ENCODE measurements at regions not wholly inside any gene's neighbourhood (a gene's known extent, or its start where the extent isn't known, plus 50 kb on each side); places are given as distances from the start of the nearest gene placed in this dataset.

GRCh38 chr6:40244699-40245098 lies 310.4 kb upstream of the MOCS1 start:
- CTCF ChIA-PET, result no interaction called here
- Mint-ChIP-seq H3K36me3 (no peaks in the 10 kb centered on the region), H3K27ac (no peak overlapping the region), H3K9me3 (ENCODE audit: low read depth) (peaks cover 4% of the 10 kb centered on the region), H3K4me1 (no peaks in the 10 kb centered on the region), H3K27me3 (no peaks in the 10 kb centered on the region), H3K4me3 (no peak overlapping the region)
- ATAC-seq, result no peak
- no peak for DNase-seq

DNA sequence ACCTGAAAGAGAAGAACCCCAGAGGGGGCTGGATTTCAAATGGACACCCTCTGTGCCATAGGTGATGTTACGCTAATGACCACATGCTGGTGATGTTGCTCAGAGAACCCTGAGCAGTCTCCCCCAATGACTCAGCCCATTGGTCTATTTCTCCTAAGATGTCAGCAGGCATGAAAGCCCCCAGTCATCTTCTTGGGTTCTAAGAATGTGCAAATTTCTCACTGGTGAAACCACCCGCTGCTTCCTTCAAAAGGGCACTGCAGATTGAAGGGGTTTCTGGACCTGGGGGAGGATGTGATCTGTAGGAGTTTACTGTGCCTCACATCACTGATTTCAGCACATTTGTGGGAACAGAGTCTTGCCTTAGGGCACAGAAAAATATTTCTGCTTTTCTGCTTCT lies 298.4 kb upstream of the MOCS1 start:
- Mint-ChIP-seq H3K9me3 (ENCODE audit: low read depth) (no peaks in the 10 kb centered on the region), H3K36me3 (no peaks in the 10 kb centered on the region), H3K4me3 (no peak overlapping the region), H3K27ac (no peak overlapping the region), H3K27me3 (no peaks in the 10 kb centered on the region), H3K4me1 (no peaks in the 10 kb centered on the region)
- no peak for ATAC-seq
- DNase-seq, result no peak
- CTCF ChIA-PET, result no interaction called here

- no peak for ATAC-seq
- Mint-ChIP-seq H3K4me3 (no peak overlapping the region), H3K9me3 (ENCODE audit: low read depth) (no peaks in the 10 kb centered on the region), H3K27ac (no peak overlapping the region), H3K4me1 (no peaks in the 10 kb centered on the region), H3K36me3 (no peaks in the 10 kb centered on the region), H3K27me3 (no peaks in the 10 kb centered on the region)
- DNase-seq, result no peak
- CTCF ChIA-PET, result no interaction called here
Observed at GRCh38 chr6:40227735-40228134, 293.5 kb upstream of the MOCS1 start.

GRCh38 chr6:40222354-40222753 lies 288.1 kb upstream of the MOCS1 start:
- H3K4me3 Mint-ChIP-seq, result no peak overlapping the region
- peaks cover 2% of the 10 kb centered on the region for H3K27me3 Mint-ChIP-seq
- CTCF ChIA-PET, result no interaction called here
- H3K9me3 Mint-ChIP-seq (ENCODE audit: low read depth), result no peaks in the 10 kb centered on the region
- no peaks in the 10 kb centered on the region for H3K4me1 Mint-ChIP-seq
- ATAC-seq (no peak), DNase-seq (no peak)
- no peak overlapping the region for H3K27ac Mint-ChIP-seq
- no peaks in the 10 kb centered on the region for H3K36me3 Mint-ChIP-seq

GRCh38 chr6:40219799-40220198 lies 285.5 kb upstream of the MOCS1 start:
- CTCF ChIA-PET, result no interaction called here
- no peaks in the 10 kb centered on the region for H3K36me3 Mint-ChIP-seq
- no peak for DNase-seq
- H3K27ac Mint-ChIP-seq, result no peak overlapping the region
- H3K9me3 Mint-ChIP-seq (ENCODE audit: low read depth), result no peaks in the 10 kb centered on the region
- ATAC-seq, result no peak
- no peak overlapping the region for H3K4me3 Mint-ChIP-seq
- H3K27me3 Mint-ChIP-seq, result peaks cover 2% of the 10 kb centered on the region
- no peaks in the 10 kb centered on the region for H3K4me1 Mint-ChIP-seq

DNA sequence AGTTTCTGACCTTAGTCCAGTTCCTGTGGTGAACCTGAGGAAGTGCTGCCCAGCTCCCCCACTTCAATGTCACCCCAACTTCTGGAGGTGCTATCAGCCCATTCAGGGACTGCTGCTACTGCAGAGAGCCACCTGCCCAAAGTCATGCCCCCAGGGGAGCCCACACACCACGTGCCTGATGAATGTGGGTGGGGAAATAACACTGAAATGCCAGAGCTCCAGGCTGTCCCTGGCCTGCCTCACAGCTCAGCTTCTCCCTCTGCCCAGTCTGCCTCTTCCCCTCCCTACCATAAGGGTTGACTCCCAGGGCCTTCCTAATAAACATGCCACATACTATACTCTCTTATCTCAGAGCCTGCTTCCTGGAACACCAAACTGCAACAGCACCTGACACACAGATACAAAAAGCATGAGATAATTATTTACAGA lies 276.4 kb upstream of the MOCS1 start:
- CTCF ChIA-PET, result no interaction called here
- no peaks in the 10 kb centered on the region for H3K9me3 Mint-ChIP-seq (ENCODE audit: low read depth)
- DNase-seq (no peak), ATAC-seq (no peak)
- H3K36me3 Mint-ChIP-seq, result no peaks in the 10 kb centered on the region
- H3K27ac Mint-ChIP-seq, result no peak overlapping the region
- no peaks in the 10 kb centered on the region for H3K27me3 Mint-ChIP-seq
- no peaks in the 10 kb centered on the region for H3K4me1 Mint-ChIP-seq
- H3K4me3 Mint-ChIP-seq, result no peak overlapping the region

- H3K27me3 Mint-ChIP-seq, result no peaks in the 10 kb centered on the region
- no peaks in the 10 kb centered on the region for H3K4me1 Mint-ChIP-seq
- peaks cover 12% of the 10 kb centered on the region for H3K9me3 Mint-ChIP-seq (ENCODE audit: low read depth)
- ATAC-seq (no peak), DNase-seq (no peak)
- no peak overlapping the region for H3K27ac Mint-ChIP-seq
- CTCF ChIA-PET, result no interaction called here
- H3K36me3 Mint-ChIP-seq, result no peaks in the 10 kb centered on the region
- no peak overlapping the region for H3K4me3 Mint-ChIP-seq
Observed at GRCh38 chr6:40205801-40206200, 271.5 kb upstream of the MOCS1 start.

DNA sequence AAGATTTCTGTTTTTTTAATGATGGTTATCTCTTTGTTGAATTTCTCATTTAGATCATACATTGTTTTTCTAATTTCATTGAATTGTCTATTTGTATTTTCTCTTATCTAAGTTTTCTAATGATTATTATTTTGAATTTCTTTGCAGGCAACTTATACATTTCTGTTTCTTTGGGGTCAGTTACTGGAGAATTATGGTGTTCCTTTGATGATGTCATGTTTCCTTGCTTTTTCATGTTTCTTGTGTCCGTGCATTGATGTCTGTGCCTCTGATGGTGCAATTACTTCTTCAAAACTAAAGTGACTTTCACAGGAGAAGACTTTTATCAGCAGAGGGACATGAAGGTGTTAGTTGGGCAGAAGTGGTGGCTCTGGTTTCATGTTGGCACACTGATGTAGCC lies 270.7 kb upstream of the MOCS1 start:
- H3K27me3 Mint-ChIP-seq, result no peaks in the 10 kb centered on the region
- CTCF ChIA-PET, result no interaction called here
- H3K4me3 Mint-ChIP-seq, result no peak overlapping the region
- H3K36me3 Mint-ChIP-seq, result no peaks in the 10 kb centered on the region
- H3K9me3 Mint-ChIP-seq (ENCODE audit: low read depth), result peaks cover 12% of the 10 kb centered on the region
- ATAC-seq, result no peak
- no peaks in the 10 kb centered on the region for H3K4me1 Mint-ChIP-seq
- no peak overlapping the region for H3K27ac Mint-ChIP-seq
- DNase-seq, result no peak

GRCh38 chr6:40197371-40197770 lies 263.1 kb upstream of the MOCS1 start:
- ATAC-seq (no peak), DNase-seq (no peak)
- CTCF ChIA-PET, result no interaction called here
- no peaks in the 10 kb centered on the region for H3K27me3 Mint-ChIP-seq
- H3K4me3 Mint-ChIP-seq, result no peak overlapping the region
- H3K4me1 Mint-ChIP-seq, result no peaks in the 10 kb centered on the region
- no peaks in the 10 kb centered on the region for H3K36me3 Mint-ChIP-seq
- peaks cover 3% of the 10 kb centered on the region for H3K9me3 Mint-ChIP-seq (ENCODE audit: low read depth)
- H3K27ac Mint-ChIP-seq, result no peak overlapping the region

DNA sequence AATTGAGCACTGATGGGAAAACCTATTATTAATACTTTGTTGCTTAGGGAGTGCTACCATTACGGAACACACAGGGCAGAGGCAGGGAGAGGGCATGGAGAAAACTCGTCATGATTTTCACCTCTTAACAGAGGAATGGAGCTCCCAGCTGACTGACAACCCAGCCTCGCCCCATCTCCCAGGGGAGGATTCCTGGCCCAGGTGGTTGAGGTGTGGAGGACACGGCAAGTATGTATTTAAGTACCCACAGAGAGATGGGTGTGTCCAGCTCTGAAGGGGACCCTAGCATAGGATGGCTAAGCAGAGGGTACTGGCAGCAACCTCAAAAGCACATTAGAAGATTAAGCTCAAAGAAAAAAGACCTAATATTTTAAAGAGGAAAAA lies 261.9 kb upstream of the MOCS1 start:
- H3K9me3 Mint-ChIP-seq (ENCODE audit: low read depth), result no peaks in the 10 kb centered on the region
- H3K36me3 Mint-ChIP-seq, result no peaks in the 10 kb centered on the region
- CTCF ChIA-PET, result no interaction called here
- H3K4me3 Mint-ChIP-seq, result no peak overlapping the region
- no peaks in the 10 kb centered on the region for H3K4me1 Mint-ChIP-seq
- ATAC-seq (no peak), DNase-seq (no peak)
- no peak overlapping the region for H3K27ac Mint-ChIP-seq
- no peaks in the 10 kb centered on the region for H3K27me3 Mint-ChIP-seq

- CTCF ChIA-PET, result no interaction called here
- H3K36me3 Mint-ChIP-seq, result no peaks in the 10 kb centered on the region
- ATAC-seq (no peak), DNase-seq (no peak)
- H3K27me3 Mint-ChIP-seq, result no peaks in the 10 kb centered on the region
- no peak overlapping the region for H3K27ac Mint-ChIP-seq
- H3K4me1 Mint-ChIP-seq, result no peaks in the 10 kb centered on the region
- no peaks in the 10 kb centered on the region for H3K9me3 Mint-ChIP-seq (ENCODE audit: low read depth)
- H3K4me3 Mint-ChIP-seq, result no peak overlapping the region
Observed at GRCh38 chr6:40195428-40196134, 261.3 kb upstream of the MOCS1 start.

DNA sequence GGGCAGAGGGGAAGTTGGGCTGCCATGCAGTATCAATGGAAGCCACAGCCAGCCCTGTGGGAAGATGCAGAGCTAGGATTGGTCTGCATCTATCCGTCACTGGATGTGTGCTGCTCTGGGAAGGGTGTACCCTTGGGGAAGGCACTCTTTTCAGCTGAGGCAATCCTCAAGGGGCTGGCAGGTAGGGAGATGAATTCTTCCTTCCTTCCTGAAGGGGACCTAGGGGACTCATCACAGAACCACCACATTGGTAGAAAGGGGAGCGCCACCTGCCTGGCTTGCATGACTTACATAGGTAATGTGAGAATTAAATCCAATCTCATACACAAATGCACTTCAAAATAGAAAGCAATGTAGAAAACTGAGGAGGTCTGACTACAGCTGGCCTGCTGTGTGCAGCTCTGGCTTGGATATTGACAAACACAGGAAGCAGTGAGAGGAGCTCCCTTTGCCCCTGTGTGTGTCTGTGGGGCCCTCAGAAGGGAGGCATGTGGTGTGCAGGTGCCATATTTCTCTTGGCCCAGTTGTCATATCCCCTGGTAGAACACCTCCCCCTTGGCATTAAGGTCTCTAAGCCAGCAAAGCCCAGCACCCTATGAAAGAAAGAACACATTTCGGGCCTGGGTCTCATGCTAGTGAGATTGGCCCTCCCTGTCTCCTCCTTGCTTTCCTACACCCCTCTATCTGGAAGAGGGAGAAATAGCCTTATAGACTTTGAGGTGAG lies 260.3 kb upstream of the MOCS1 start:
- Mint-ChIP-seq H3K27me3 (no peaks in the 10 kb centered on the region), H3K36me3 (no peaks in the 10 kb centered on the region), H3K4me3 (no peak overlapping the region), H3K4me1 (no peaks in the 10 kb centered on the region), H3K27ac (no peak overlapping the region), H3K9me3 (ENCODE audit: low read depth) (no peaks in the 10 kb centered on the region)
- ATAC-seq, result no peak
- CTCF ChIA-PET, result no interaction called here
- DNase-seq, result no peak

- Mint-ChIP-seq H3K36me3 (no peaks in the 10 kb centered on the region), H3K27ac (no peak overlapping the region), H3K4me1 (no peaks in the 10 kb centered on the region), H3K9me3 (ENCODE audit: low read depth) (no peaks in the 10 kb centered on the region), H3K27me3 (no peaks in the 10 kb centered on the region), H3K4me3 (no peak overlapping the region)
- ATAC-seq, result no peak
- CTCF ChIA-PET, result no interaction called here
- DNase-seq, result no peak
Observed at GRCh38 chr6:40192516-40192915, 258.3 kb upstream of the MOCS1 start.

DNA sequence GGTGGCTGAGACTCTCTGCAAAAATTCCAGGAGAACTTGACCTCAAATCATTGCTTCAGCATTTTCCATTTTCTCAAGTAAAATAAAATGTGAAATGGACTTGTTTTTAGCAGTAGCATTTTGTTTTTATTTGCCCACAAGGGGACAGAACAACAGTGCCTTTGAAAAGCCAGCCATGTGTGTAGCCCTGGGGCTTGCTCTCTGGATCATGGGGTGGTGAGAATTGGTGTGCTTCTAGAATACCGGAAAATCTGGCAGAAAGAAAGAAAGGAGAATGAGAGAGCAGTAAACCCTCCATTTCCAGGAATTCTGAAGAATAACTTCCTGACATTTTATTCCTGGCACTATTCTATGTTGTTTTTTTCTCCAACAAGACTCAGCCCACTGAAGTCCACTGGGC lies 254.7 kb upstream of the MOCS1 start:
- ATAC-seq (no peak), DNase-seq (no peak)
- no peaks in the 10 kb centered on the region for H3K4me1 Mint-ChIP-seq
- no peaks in the 10 kb centered on the region for H3K27me3 Mint-ChIP-seq
- no peaks in the 10 kb centered on the region for H3K36me3 Mint-ChIP-seq
- H3K27ac Mint-ChIP-seq, result no peak overlapping the region
- CTCF ChIA-PET, result no interaction called here
- H3K4me3 Mint-ChIP-seq, result no peak overlapping the region
- H3K9me3 Mint-ChIP-seq (ENCODE audit: low read depth), result peaks cover 2% of the 10 kb centered on the region

All from activated CD8-positive, alpha-beta memory T cell treated with anti-CD3 and anti-CD28 coated beads, Interleukin-2, amount 10 ng/mL, durations not matched to agents 7 days and 5 days (primary cell).